NCI-H774 (cell line): ENCODE measurements at regions not wholly inside any gene's neighbourhood (a gene's known extent, or its start where the extent isn't known, plus 50 kb on each side); places are given as distances from the start of the nearest gene placed in this dataset.

Experiments used
- DNase-seq: peaks from one replicate; lab custom pipeline; 2025; lab: John Stamatoyannopoulos, UW

GRCh38 chr4:63493265-63493664 is 916.0 kb downstream of the TECRL start:
- no peak for DNase-seq

- no peak for DNase-seq
Measured at GRCh38 chr4:63492515-63492914, 916.7 kb downstream of the TECRL start.

- DNase-seq = no peak
Measured at GRCh38 chr4:63464393-63464792, 944.9 kb downstream of the TECRL start.

- DNase-seq = no peak
Measured at GRCh38 chr4:63460075-63460474, 949.2 kb downstream of the TECRL start.

GRCh38 chr4:63459329-63459728 is 949.9 kb downstream of the TECRL start:
- DNase-seq = no peak

- DNase-seq = no peak
Measured at GRCh38 chr4:63458010-63458409, 951.2 kb downstream of the TECRL start.

- DNase-seq = no peak
Measured at GRCh38 chr4:63440236-63440635, 969.0 kb downstream of the TECRL start.

GRCh38 chr4:63430105-63430504 is 979.1 kb downstream of the TECRL start:
- no peak for DNase-seq

- DNase-seq = no peak
Measured at GRCh38 chr4:63396269-63396668, 1013.0 kb downstream of the TECRL start.

- DNase-seq = no peak
Measured at GRCh38 chr4:63393544-63393943, 1015.7 kb downstream of the TECRL start.

GRCh38 chr4:63379750-63380522 is 1029.3 kb downstream of the TECRL start:
- no peak for DNase-seq

- DNase-seq = no peak
Measured at GRCh38 chr4:63371001-63371400, 1038.2 kb downstream of the TECRL start.

- DNase-seq = no peak
Measured at GRCh38 chr4:63361628-63362027, 1047.6 kb downstream of the TECRL start.

GRCh38 chr4:63361066-63361465 is 1048.2 kb downstream of the TECRL start:
- no peak for DNase-seq

- DNase-seq = no peak
Measured at GRCh38 chr4:63349674-63350025, 1059.6 kb downstream of the TECRL start.

GRCh38 chr4:63348735-63349673 is 1060.2 kb downstream of the TECRL start:
- no peak for DNase-seq

- no peak for DNase-seq
Measured at GRCh38 chr4:63325140-63325539, 1084.1 kb downstream of the TECRL start.

- DNase-seq = no peak
Measured at GRCh38 chr4:63316633-63317032, 1092.6 kb downstream of the TECRL start.

- no peak for DNase-seq
Measured at GRCh38 chr4:63315651-63316050, 1093.6 kb downstream of the TECRL start.

- no peak for DNase-seq
Measured at GRCh38 chr4:63308697-63309096, 1100.6 kb downstream of the TECRL start.

GRCh38 chr4:63302792-63303191 is 1106.5 kb downstream of the TECRL start:
- DNase-seq = no peak

GRCh38 chr4:63302078-63302477 is 1107.2 kb downstream of the TECRL start:
- no peak for DNase-seq

GRCh38 chr4:63296773-63297172 is 1112.5 kb downstream of the TECRL start:
- no peak for DNase-seq
